COLO668 (cell line): ENCODE measurements at regions not wholly inside any gene's neighbourhood (a gene's known extent, or its start where the extent isn't known, plus 50 kb on each side); places are given as distances from the start of the nearest gene placed in this dataset.
"Not testable (repeated sequence)": the region's sequence is repeated elsewhere in the genome, so short reads cannot be mapped to it uniquely, and the experiment has no call there.

Experiments
- DNase-seq: peaks from one replicate; lab custom pipeline; 2025; ENCODE audit not compliant: unreplicated experiment; lab: John Stamatoyannopoulos, UW

GRCh38 chr15:95169541-95170459 lies 938.4 kb downstream of the MCTP2 start:
- no peak for DNase-seq

GRCh38 chr15:95170561-95171380 lies 939.4 kb downstream of the MCTP2 start:
- DNase-seq, result no peak

DNA sequence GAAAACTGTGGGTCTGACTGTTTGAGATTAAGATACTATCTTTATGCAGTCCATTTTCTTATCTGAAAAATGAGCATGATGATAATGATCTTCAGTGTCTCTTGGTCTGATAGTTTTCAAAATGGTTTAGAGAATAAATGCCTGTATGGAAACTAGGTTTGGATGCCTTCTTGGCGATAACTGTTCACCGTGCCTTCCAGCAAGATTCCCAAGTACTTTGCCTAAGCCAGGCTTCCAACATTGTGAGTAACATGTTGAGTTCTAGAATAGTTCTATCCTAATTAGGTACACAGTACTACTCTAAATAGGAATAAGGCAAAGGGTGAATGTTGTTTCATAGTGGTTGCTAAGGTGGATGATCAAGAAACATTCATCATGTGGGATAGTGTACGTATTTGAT lies 940.2 kb downstream of the MCTP2 start:
- no peak for DNase-seq

- no peak for DNase-seq
These were observed 943.2 kb downstream of the MCTP2 start for GRCh38 chr15:95174301-95175259.

GRCh38 chr15:95175914-95176658 lies 944.7 kb downstream of the MCTP2 start:
- no peak for DNase-seq

GRCh38 chr15:95176794-95177577 lies 945.6 kb downstream of the MCTP2 start:
- no peak for DNase-seq

DNA sequence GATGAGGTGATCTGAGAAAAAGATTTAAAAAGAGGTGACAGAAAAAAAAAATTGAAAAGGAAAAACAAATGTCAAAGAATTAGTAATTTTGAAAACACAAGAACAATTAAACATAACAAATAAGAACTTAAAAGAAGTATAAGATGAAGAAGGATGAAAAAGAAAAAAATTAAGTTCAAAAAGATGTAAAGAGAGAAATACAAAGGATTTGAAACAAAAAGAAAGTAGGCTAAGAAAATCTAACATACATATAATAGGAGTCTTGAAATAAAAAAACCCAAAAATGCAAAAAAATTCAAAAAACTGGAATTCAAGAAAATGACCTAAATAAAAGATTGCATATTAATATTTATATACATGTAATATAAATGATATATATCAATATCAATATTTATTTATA lies 949.2 kb downstream of the MCTP2 start:
- DNase-seq, result no peak

DNA sequence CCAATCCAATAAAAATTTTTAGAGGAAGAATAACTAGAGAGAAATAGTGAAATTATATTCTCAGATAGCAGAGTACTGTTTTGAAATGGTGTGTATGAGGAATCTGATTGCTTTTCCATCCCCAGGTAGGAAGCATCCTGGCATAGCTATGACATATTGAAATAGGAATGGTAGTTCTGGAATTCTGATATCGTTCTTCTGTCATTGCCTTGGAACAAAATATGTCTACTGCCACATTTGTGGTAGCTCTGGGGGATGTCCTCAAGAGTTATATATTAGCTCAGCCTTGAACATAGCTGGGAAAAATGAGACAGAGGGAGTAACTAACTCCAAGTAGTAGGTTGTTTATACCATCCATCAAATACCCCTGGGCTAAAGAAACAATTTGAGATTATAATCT lies 950.7 kb downstream of the MCTP2 start:
- no peak for DNase-seq

- no peak for DNase-seq
These were observed 961.6 kb downstream of the MCTP2 start for GRCh38 chr15:95192923-95193322.

GRCh38 chr15:95194746-95195145 lies 963.4 kb downstream of the MCTP2 start:
- no peak for DNase-seq

DNA sequence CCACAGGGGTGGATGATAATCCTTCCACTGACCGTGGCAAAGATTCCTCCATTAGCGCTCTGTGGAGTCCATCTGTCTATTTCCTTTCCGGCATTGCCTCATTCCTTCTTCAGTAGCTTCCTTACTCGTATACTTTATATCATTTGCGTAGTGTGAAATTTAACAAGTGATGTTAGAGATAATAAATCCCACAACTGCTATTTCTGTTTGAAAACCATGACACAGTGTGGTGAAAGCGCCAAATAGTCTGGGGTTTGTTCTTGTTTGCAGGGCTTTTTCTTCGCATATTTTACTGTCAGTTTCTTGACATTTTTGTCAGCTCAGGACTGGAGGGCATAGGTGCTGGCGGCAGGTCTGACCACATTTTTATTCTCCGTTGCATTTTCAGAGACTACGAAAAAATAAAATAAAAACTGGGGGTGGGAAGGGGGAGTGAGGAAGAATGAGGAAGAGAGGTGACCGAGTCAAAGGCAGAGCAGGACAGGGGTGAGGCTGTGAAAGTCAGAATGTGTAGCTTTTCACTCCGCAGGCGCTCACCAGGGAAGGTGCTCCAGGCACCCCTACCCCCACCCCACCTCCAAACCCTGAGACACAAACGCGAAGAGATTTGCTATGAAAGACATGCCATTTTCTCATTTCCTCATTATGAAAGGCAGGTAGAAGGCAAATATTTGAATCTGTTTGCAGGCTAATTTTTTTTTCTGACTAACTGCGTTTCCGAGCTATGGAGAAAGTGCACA lies 965.0 kb downstream of the MCTP2 start:
- no peak for DNase-seq

DNA sequence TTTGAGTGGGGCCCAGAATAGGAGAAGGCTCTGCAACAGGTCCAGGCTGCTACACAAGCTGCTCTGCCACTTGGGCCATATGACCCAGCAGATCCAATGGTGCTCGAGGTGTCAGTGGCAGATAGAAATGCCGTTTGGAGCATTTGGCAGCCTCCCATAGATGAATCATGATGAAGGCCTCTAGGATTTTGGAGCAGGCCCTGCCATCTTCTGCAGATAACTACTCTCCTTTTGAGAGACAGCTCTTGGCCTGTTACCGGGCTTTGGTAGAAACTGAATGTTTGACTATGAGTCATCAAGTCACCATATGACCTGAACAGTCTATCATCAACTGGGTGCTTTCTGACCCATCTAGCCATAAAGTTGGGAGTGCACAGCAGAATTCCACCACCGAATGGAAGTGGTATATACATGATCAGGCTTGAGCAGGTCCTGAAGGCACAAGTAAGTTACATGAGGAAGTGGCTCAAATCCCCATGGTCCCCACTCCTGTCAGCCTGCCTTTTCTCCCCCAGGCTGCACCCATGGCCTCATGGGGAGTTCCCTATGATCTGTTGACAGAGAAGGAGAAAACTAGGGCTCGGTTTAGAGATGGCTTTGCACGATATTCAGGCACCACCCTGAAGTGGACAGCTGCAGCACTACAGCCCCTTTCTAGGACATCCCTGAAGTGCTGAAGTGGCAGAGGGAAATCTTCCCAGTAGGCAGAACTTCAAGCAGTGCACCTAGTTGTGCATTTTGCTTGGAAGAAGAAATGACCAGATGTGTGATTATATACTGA lies 971.4 kb downstream of the MCTP2 start:
- no peak for DNase-seq

GRCh38 chr15:95205077-95205476 lies 973.7 kb downstream of the MCTP2 start:
- no peak for DNase-seq

DNA sequence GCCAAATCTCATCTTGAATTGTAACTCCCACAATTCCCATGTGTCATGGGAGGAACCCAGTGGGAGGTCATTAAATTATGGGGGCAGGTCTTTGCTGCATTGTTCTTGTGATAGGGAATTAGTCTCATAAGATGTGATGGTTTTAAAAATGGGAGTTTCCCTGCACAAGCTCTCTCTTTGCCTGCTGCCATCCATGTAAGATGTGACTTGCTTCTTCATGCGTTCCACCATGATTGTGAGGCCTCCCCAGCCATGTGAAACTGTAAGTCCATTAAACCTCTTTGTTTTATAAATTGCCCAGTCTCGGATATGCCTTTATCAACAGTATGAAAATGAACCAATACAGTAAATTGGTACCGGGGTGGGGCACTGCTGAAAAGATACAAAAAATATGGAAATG lies 974.5 kb downstream of the MCTP2 start:
- DNase-seq, result not testable (repeated sequence)

DNA sequence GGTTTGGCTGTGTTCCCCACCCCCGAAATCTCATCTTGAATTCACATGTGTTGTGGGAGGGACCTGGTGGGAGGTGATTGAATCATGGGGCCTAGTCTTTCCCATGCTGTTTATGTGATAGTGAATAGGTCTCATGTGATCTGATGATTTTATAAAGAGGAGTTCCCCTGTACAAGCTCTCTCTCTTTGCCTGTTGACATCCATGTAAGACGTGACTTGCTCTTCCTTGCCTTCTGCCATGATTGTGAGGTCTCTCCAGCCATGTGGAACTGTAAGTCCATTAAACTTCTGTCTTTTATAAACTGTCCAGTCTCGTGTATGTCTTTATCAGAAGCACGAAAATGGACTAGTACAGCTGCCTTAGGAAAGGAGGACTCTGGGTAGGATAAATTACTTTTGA lies 976.7 kb downstream of the MCTP2 start:
- DNase-seq, result no peak

DNA sequence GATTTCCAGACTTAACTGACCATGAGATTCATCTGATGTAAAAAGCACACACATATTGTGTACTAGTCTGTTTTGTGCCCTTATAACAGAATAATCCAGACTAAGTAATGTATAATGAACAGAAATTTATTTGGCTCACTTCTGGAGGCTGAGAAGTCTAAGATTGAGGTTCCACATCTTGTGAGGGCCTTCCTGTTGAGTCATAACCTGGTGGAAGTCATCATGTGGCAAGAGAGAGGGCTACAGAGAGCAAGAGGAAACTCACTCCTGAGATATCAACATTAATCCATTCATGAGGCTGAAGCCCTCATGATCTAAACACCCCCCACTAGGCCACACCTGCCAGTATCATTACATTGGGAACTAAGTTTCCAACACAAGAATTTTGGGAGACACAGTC lies 977.6 kb downstream of the MCTP2 start:
- no peak for DNase-seq

DNA sequence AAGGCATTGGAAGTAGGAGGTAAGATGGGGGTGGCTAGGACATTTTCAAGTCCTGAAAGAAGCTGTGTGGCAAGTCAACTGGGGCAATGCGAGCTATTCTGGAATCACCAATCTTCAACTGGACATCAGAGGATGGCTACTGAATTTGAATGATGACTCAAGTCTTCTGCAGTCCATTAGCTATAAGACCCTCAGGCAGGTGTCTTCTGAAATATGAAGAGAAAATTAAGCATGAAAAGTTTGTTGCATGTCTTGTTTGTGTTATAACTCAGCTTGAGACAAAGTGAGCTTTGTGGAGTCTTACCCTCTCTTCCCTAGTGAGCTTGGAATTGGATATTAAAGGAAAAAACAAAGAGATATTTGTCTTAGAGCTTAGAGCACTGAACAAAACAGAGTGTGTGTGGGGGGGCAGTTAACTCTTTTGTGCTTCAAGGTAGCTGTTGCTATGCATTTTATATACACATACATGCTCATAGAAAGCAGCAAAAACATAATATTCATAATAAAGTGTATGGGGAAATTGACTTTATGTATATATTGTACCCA lies 979.1 kb downstream of the MCTP2 start:
- no peak for DNase-seq

GRCh38 chr15:95215017-95215416 lies 983.7 kb downstream of the MCTP2 start:
- no peak for DNase-seq
